Adrenal gland (tissue), 5 donors: ENCODE measurements at regions not wholly inside any gene's neighbourhood (a gene's known extent, or its start where the extent isn't known, plus 50 kb on each side); places are given as distances from the start of the nearest gene placed in this dataset.

Experiments used
- CTCF ChIP-seq, 6 experiments: fragments of 450-650 bp in 4 of 6; fragments of 200-600 bp in 2 of 6; sonication (generic) in 1 of 6; IDR thresholded peaks; 1 replicate in 5 of 6; 2 replicates in 1 of 6; pipeline versions ENCODE4 v1.5.1 to v1.8.0; 2016 to 2021; ENCODE audit warnings: antibody characterized with exemption in 6 of 6, mild to moderate bottlenecking in 2 of 6, moderate library complexity in 1 of 6
- POLR2A ChIP-seq, 2 donors: fragments of 450-650 bp; IDR thresholded peaks; one replicate each; pipeline ENCODE4 v1.6.1; 2017; ENCODE audit warnings: antibody characterized with exemption in 2 of 2, mild to moderate bottlenecking in 2 of 2, moderate library complexity in 1 of 2
- donor health status: DM: no; HTN: no; CAD: no.

GRCh38 chr2:9703701-9704221 lies 73.0 kb upstream of the YWHAQ start:
- no peak for TF ChIP-seq CTCF (IDR thresholded peaks at IDR 0.05)
- no peak for TF ChIP-seq POLR2A (IDR thresholded peaks at IDR 0.05)
